Urinary bladder (tissue), 3 donors: ENCODE measurements at regions not wholly inside any gene's neighbourhood (a gene's known extent, or its start where the extent isn't known, plus 50 kb on each side); places are given as distances from the start of the nearest gene placed in this dataset.
"Not testable (repeated sequence)": the region's sequence is repeated elsewhere in the genome, so short reads cannot be mapped to it uniquely, and the experiment has no call there.

ENCODE experiments used
- DNase-seq: peaks from one replicate; pipeline ENCODE4 v3.0.0-alpha.2; 2015; ENCODE audit errors: extremely low spot score
- H3K27ac ChIP-seq: one replicate; pipeline ENCODE4 v1.5.1; 2013; ENCODE audit warnings: low read depth, mild to moderate bottlenecking, moderate library complexity
- H3K36me3 ChIP-seq: one replicate; pipeline ENCODE4 v1.6.1; 2013; ENCODE audit warnings: mild to moderate bottlenecking, moderate library complexity; ENCODE audit not compliant: insufficient read depth
- H3K4me1 ChIP-seq: one replicate; pipeline ENCODE4 v1.6.1; 2013; ENCODE audit warnings: mild to moderate bottlenecking, moderate library complexity; ENCODE audit not compliant: insufficient read depth
- H3K4me3 ChIP-seq: one replicate; pipeline ENCODE4 v1.5.1; 2013; ENCODE audit warnings: low read depth, low read length
- WGBS: extraction: QIAGEN DNeasy Blood & Tissue Kit; methylation state at CpG from one replicate; pipeline ENCODE4 v1.1.7; 2013; 5-methylcytosine and 5-hydroxymethylcytosine counted together
- donor health status: healthy with polysubstance abuse.
- donor health status: healthy.

- Histone ChIP-seq H3K27ac (no peak overlapping the region), H3K36me3 (no peaks in the 10 kb centered on the region), H3K4me1 (no peaks in the 10 kb centered on the region), H3K4me3 (no peak overlapping the region)
- WGBS, result 92% methylated on average over 2 of the region's 2 CpGs
- no peak for DNase-seq
Measured at GRCh38 chr7:106375499-106375898, 90.7 kb upstream of the NAMPT start.

- Histone ChIP-seq H3K4me1 (no peaks in the 10 kb centered on the region), H3K27ac (no peak overlapping the region), H3K36me3 (no peaks in the 10 kb centered on the region), H3K4me3 (no peak overlapping the region)
- DNase-seq, result no peak
- WGBS, result 96% methylated on average over 1 of the region's 1 CpG
Measured at GRCh38 chr7:106374437-106374836, 89.7 kb upstream of the NAMPT start.

DNA sequence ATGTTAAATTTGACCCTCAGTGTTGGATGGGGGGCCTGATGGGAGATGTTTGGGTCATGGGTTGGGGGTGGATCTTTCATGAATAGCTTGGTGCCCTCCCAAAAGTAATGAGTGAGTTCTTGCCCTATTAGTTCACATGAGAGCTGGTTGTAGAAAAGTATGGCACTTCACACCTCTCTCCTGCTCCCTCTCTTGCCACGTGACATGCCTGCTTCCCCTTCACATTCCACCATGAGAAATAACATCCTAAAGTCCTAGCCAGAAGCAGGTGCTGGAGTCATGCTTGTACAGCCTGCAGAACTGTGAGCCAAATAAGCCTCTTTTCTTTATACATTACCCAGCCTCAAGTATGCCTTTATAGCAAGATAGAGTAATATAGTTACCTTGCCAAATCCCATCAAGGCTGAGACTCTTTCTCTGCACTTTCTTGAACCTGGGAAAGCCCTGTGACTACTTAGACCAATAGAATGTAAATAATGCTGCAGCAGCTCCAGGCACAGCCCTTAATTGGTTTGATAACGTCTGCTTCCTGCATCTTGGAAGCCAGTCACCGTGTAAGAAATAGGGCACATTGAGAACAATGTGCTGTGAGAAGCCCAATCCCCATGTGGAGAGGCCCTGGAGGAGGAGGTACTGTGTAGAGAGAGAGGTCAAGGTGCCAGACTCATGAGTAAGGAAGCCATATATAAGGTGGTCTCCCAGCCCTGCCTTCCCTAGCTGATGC is 88.0 kb upstream of the NAMPT start:
- H3K36me3 ChIP-seq, result no peaks in the 10 kb centered on the region
- no peaks in the 10 kb centered on the region for H3K4me1 ChIP-seq
- 27% methylated on average over 3 of the region's 3 CpGs for WGBS
- no peak overlapping the region for H3K27ac ChIP-seq
- H3K4me3 ChIP-seq, result no peak overlapping the region
- no peak for DNase-seq

DNA sequence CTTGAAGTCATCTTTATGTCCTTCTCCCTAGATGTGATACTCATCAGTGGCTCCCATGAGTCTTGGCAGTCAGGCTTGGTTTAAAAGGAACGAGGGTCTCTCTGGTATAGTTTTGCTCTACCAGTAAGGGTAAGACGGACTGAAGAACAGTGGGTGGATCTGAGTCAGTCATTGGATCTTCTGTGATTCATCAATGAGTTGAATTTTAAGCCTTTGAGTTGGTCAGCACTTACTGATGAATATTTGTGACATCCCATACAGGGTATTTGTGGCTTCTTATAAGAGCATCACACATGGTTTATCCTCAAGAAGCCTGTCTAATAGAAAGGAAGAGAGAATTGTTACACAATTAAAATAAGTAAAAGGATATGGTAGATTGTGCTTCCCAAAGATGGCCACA is 87.3 kb upstream of the NAMPT start:
- 75% methylated on average over 2 of the region's 2 CpGs for WGBS
- Histone ChIP-seq H3K36me3 (no peaks in the 10 kb centered on the region), H3K27ac (no peak overlapping the region), H3K4me3 (no peak overlapping the region), H3K4me1 (no peaks in the 10 kb centered on the region)
- no peak for DNase-seq

DNA sequence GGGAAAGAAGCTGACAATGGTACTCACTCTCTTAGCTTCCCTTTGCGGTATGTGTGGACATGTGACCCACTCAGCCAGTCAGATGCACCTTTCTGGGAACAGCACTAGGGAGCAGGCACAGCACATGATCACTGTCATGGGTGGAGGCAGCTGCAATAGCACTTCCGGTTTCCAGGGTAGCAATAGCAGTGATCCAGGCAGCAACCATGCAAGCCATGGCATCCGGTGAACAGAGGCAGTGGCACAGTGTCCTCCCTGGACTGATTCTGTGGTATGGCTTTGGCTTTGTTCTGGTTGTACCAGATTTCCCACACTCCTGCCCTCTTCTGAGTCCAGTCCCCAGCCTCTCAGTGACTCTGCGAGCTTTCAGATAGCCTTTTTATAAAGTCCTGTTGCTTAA is 86.8 kb upstream of the NAMPT start:
- no peak for DNase-seq
- H3K36me3 ChIP-seq, result no peaks in the 10 kb centered on the region
- WGBS, result 84% methylated on average over 4 of the region's 4 CpGs
- no peak overlapping the region for H3K4me3 ChIP-seq
- H3K27ac ChIP-seq, result no peak overlapping the region
- no peaks in the 10 kb centered on the region for H3K4me1 ChIP-seq

DNA sequence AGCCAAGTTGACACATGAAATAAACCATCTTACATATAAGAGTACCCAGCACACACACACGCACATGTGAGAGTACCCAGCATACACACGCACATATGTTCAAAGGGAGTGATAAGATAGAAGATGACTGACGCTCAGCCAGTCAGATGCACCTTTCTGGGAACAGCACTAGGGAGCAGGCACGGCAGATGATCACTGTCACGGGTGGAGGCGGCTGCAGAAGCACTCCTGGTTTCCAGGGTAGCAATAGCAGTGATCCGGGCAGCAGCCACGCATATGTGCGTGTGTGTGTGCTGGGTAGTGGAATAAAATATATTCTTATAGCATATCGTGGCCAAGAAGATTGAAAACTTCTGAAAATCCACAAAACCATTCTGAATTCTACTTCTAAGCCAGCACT is 85.8 kb upstream of the NAMPT start:
- no peak overlapping the region for H3K4me3 ChIP-seq
- H3K4me1 ChIP-seq, result no peaks in the 10 kb centered on the region
- H3K27ac ChIP-seq, result no peak overlapping the region
- no peak for DNase-seq
- 83% methylated on average over 10 of the region's 10 CpGs for WGBS
- no peaks in the 10 kb centered on the region for H3K36me3 ChIP-seq

GRCh38 chr7:106369816-106370215 is 85.0 kb upstream of the NAMPT start:
- Histone ChIP-seq H3K4me3 (no peak overlapping the region), H3K27ac (no peak overlapping the region), H3K4me1 (no peaks in the 10 kb centered on the region), H3K36me3 (no peaks in the 10 kb centered on the region)
- no peak for DNase-seq
- 92% methylated on average over 2 of the region's 2 CpGs for WGBS

GRCh38 chr7:106369352-106369751 is 84.6 kb upstream of the NAMPT start:
- Histone ChIP-seq H3K27ac (no peak overlapping the region), H3K4me3 (no peak overlapping the region), H3K4me1 (no peaks in the 10 kb centered on the region), H3K36me3 (no peaks in the 10 kb centered on the region)
- 80% methylated on average over 3 of the region's 3 CpGs for WGBS
- DNase-seq, result no peak

DNA sequence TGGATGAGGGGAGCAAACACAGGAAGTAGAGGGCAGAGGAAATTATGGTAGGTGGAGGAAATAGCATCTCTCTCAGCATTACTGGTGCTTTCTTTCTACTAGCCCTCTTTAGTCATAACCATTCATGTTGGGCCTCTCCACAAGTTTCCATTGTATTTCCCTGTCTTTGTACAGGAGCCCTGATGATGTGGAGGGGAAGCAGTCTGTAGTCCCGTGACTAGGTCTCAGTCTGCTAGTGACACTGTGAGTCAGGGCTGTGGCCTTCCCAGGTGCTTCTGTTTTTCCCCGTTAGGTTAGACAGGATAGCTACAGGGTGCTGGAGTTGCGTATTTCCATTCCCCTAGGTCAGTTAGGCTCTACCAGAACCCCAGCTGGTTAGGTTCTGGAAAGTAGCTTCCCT is 82.9 kb upstream of the NAMPT start:
- H3K36me3 ChIP-seq, result no peaks in the 10 kb centered on the region
- H3K4me1 ChIP-seq, result no peaks in the 10 kb centered on the region
- no peak overlapping the region for H3K4me3 ChIP-seq
- no peak overlapping the region for H3K27ac ChIP-seq
- DNase-seq, result no peak
- WGBS, result 85% methylated on average over 3 of the region's 3 CpGs

DNA sequence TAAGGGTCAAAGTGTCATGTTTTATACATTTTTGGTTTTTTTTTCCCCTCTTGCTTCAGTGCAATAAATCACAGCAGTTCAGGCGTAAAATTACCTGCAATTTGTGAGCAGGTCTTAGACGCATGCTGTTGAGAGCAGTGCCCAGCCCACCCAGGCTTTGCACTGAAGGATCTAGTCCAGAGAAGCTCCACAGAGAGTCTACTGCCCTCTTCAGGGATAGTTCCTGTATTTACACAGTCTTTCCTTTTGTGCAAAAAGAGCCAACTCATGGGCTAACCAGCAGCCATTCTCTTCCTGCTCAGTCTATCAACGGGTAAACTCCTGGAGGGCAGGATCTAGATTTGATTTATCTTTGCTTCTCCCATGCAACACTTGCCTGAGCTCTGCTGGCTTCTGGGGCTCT is 82.2 kb upstream of the NAMPT start:
- H3K36me3 ChIP-seq, result no peaks in the 10 kb centered on the region
- no peaks in the 10 kb centered on the region for H3K4me1 ChIP-seq
- no peak for DNase-seq
- WGBS, result 49% methylated on average over 3 of the region's 3 CpGs
- no peak overlapping the region for H3K27ac ChIP-seq
- H3K4me3 ChIP-seq, result no peak overlapping the region

DNA sequence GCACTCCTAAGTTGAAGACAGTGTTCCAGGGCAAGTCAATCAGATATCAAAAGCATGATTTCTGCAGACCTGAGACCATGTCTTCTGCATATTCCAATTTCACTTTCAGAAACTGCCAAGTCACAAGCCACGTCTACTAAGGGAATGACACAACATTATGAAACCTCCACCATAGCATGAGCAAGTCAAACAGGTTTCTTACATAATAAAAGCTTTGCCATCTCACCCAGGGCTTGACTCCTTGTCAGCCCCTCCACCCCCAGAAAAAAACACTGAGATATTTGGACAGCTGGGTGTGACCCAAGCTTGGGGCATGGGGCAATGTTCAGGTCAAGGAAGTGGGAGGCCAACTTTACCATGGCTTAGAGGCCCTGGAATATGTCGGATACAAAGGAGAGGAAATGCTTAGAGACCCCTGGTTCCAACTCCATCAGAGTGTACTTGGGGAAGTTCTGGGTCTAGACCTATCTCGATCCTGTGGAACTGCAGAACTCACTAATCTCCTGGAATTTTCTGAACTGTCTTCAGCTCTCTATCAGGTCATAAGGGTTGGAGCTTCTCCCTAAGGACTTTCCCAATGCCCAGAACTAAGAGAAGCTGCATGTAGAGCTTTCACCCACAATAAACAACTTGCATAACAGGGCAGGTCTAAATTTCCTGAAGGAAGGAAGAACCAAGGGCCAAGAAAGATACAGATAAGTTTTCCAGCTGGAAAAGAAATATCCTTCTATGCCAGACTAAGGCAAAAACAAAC is 80.6 kb upstream of the NAMPT start:
- no peaks in the 10 kb centered on the region for H3K4me1 ChIP-seq
- DNase-seq, result peak; percentile 20
- no peak overlapping the region for H3K4me3 ChIP-seq
- WGBS, result 74% methylated on average over 3 of the region's 3 CpGs
- no peaks in the 10 kb centered on the region for H3K36me3 ChIP-seq
- no peak overlapping the region for H3K27ac ChIP-seq

DNA sequence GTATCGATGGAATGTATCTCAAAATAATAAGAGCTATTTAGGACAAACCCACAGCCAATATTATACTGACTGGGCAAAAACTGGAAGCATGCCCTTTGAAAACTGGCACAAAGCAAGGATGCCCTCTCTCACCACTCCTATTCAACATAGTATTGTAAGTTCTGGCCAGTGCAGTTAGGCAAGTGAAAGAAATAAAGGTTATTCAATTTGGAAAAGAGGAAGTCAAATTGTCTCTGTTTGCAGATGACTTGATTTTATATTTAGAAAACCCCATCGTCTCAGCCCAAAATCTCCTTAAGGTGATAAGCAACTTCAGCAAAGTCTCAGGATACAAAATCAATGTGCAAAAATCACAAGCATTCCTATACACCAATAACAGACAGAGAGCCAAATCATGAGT is 77.7 kb upstream of the NAMPT start:
- not testable (repeated sequence) for H3K36me3 ChIP-seq, H3K27ac ChIP-seq, H3K4me3 ChIP-seq, H3K4me1 ChIP-seq, DNase-seq
- 90% methylated on average over 2 of the region's 2 CpGs for WGBS

DNA sequence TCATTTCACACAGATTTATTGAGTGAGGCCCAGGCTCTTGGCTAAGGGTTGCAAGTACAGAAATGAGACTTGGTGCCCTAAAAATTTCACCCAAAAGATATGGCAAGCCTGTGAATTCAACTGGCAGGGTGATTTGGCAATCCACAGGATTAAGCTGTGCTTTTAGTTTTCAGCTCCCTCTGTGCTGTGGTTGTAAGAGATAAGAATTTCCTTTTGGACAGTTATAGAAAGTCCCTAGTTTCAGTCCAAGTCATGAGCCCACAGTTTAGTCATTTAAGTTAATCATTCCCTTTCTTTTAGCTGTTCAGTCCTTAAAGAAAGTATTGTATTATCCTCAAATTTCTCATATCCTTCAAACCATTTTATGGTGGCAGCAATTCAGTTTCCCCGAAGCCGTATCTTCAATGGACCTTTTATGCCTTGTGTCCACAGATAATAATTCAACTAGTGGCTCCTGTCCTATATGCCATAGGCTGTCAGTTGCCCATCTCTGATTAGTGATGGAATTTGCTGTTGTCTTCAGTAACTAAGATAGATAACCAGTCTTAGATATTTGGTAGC is 73.4 kb upstream of the NAMPT start:
- DNase-seq, result no peak

DNA sequence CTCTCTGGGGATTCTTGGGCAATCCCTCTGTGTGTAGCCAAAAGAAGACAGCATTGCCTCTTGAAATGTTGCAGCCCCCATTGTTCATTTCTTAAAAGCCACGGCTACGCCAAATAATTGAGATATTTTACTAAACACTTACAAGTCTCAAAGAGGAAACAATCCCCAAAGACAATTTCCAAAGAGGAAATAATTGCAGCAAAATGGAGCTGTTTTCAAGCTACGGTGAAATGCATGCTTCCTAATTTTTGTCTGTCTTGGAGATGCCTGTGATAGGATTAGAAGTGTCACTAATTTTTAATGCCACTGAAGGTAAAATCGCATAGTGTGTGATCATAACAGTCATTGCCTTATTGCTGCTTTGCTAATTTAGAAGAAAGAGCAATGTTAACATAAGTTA is 72.9 kb upstream of the NAMPT start:
- H3K4me1 ChIP-seq, result no peaks in the 10 kb centered on the region
- 79% methylated on average over 4 of the region's 4 CpGs for WGBS
- H3K27ac ChIP-seq, result no peak overlapping the region
- no peak for DNase-seq
- H3K4me3 ChIP-seq, result no peak overlapping the region
- H3K36me3 ChIP-seq, result peaks cover 2% of the 10 kb centered on the region

More for the DNA sequence above, 73.4 kb upstream of the NAMPT start:
- Histone ChIP-seq H3K36me3 (peaks cover 2% of the 10 kb centered on the region), H3K27ac (no peak overlapping the region), H3K4me1 (no peaks in the 10 kb centered on the region), H3K4me3 (no peak overlapping the region)
- WGBS, result 80% methylated on average over 2 of the region's 2 CpGs
